B cell (primary cell): ENCODE measurements at regions not wholly inside any gene's neighbourhood (a gene's known extent, or its start where the extent isn't known, plus 50 kb on each side); places are given as distances from the start of the nearest gene placed in this dataset.

Experiments used
- ATAC-seq: fragments of 200-7000 bp; cut with Tn5 transposase; one replicate; pipeline ENCODE4 v1.10.0; 2021; ENCODE audit warnings: low read depth, mild to moderate bottlenecking, moderate number of reproducible peaks, moderate library complexity
- CTCF ChIA-PET: fragments of 350-600 bp; sonication (Branson Sonifier 250); formaldehyde crosslinking; loops from one replicate; lab custom pipeline; 2021; ENCODE audit warnings: antibody characterized with exemption, inconsistent platforms; lab: Charles Lee
- POLR2A ChIA-PET: fragments of 350-600 bp; sonication (Branson Sonifier 250); formaldehyde crosslinking; loops from one replicate; lab custom pipeline; 2021; ENCODE audit warnings: antibody characterized with exemption; lab: Charles Lee
- DNase-seq: peaks from one replicate; pipeline ENCODE4 v3.0.0; 2013
- H2AFZ ChIP-seq: 2 replicates; pipeline ENCODE4 v1.6.1; 2012; ENCODE audit warnings: mild to moderate bottlenecking, low read depth, low read length; ENCODE audit not compliant: insufficient read depth, poor library complexity, severe bottlenecking
- H3K27ac ChIP-seq, 2 donors: 1 replicate in 1 of 2; 2 replicates in 1 of 2; pipeline ENCODE4 v1.5.1; 2012 to 2013; ENCODE audit warnings: low read length in 2 of 2, mild to moderate bottlenecking in 2 of 2, moderate library complexity in 1 of 2
- H3K27me3 ChIP-seq, 4 experiments: fragments of 200-600 bp in 1 of 4; sonication (generic) in 1 of 4; replicated peaks in 1 of 4; 1 replicate in 2 of 4; 2 replicates in 2 of 4; pipeline versions ENCODE4 v1.6.1 to v1.7.0; 2013 to 2016; ENCODE audit warnings: low read length in 3 of 4, mild to moderate bottlenecking in 2 of 4, mixed read lengths in 1 of 4, moderate library complexity in 1 of 4; ENCODE audit not compliant: insufficient read depth in 4 of 4, control insufficient read depth in 3 of 4; ENCODE audit errors: control extremely low read depth in 1 of 4
- H3K36me3 ChIP-seq, 2 experiments: replicated peaks in 1 of 2; 1 replicate in 1 of 2; 2 replicates in 1 of 2; pipeline versions ENCODE4 v1.6.1 to v1.7.1; 2013; ENCODE audit warnings: low read length in 1 of 2; ENCODE audit not compliant: insufficient read depth in 2 of 2, control insufficient read depth in 1 of 2; ENCODE audit errors: control extremely low read depth in 1 of 2, extremely low read depth in 1 of 2
- H3K4me1 ChIP-seq, 2 donors: fragments of 200-600 bp in 1 of 2; sonication (generic) in 1 of 2; 1 replicate in 1 of 2; 2 replicates in 1 of 2; pipeline versions ENCODE4 v1.5.1 to v1.6.1; 2013 to 2017; ENCODE audit warnings: low read length in 2 of 2; ENCODE audit not compliant: control insufficient read depth in 2 of 2, insufficient read depth in 2 of 2
- H3K4me2 ChIP-seq: replicated peaks from 2 replicates; pipeline ENCODE3; 2012; ENCODE audit warnings: mild to moderate bottlenecking, low read depth, low read length; ENCODE audit not compliant: poor library complexity, severe bottlenecking
- H3K4me3 ChIP-seq, 5 experiments: fragments of 200-600 bp in 1 of 5; sonication (generic) in 1 of 5; 1 replicate in 3 of 5; 2 replicates in 2 of 5; pipeline versions ENCODE4 v1.5.1 to v1.7.0; 2011 to 2016; ENCODE audit warnings: low read length in 4 of 5, mild to moderate bottlenecking in 4 of 5, low read depth in 2 of 5, control low read depth in 1 of 5, moderate library complexity in 1 of 5; ENCODE audit not compliant: insufficient read depth in 1 of 5; ENCODE audit errors: control extremely low read depth in 1 of 5, extremely low read depth in 1 of 5
- H3K79me2 ChIP-seq: fragments of 200-600 bp; sonication (generic); one replicate; pipeline ENCODE4 v1.6.0; 2016; ENCODE audit warnings: low read length; ENCODE audit not compliant: control insufficient read depth, insufficient read depth
- H3K9ac ChIP-seq: fragments of 200-600 bp; sonication (generic); 2 replicates; pipeline ENCODE4 v1.6.1; 2017; ENCODE audit warnings: mild to moderate bottlenecking, low read length, moderate library complexity
- H3K9me3 ChIP-seq, 3 donors: one replicate each; pipeline versions ENCODE4 v1.6.1 to v1.7.1; 2013; ENCODE audit warnings: low read length in 2 of 3; ENCODE audit not compliant: control insufficient read depth in 2 of 3, insufficient read depth in 1 of 3; ENCODE audit errors: control extremely low read depth in 1 of 3
- H4K20me1 ChIP-seq: 2 replicates; pipeline ENCODE4 v1.6.0; 2012; ENCODE audit warnings: mild to moderate bottlenecking, low read length; ENCODE audit not compliant: insufficient read depth, control insufficient read depth, poor library complexity, severe bottlenecking
- H3K27ac Mint-ChIP-seq: one replicate; pipeline ENCODE4 v1.8.0; 2021; ENCODE audit warnings: mixed read lengths
- H3K27me3 Mint-ChIP-seq: one replicate; pipeline ENCODE4 v1.8.0; 2021; ENCODE audit warnings: mixed read lengths
- H3K4me1 Mint-ChIP-seq: one replicate; pipeline ENCODE4 v1.8.0; 2021; ENCODE audit warnings: mixed read lengths
- H3K4me3 Mint-ChIP-seq: one replicate; pipeline ENCODE4 v1.8.0; 2021; ENCODE audit warnings: mixed read lengths
- H3K9me3 Mint-ChIP-seq: one replicate; pipeline ENCODE4 v1.8.0; 2022; ENCODE audit warnings: mixed read lengths; ENCODE audit not compliant: insufficient read depth
- CTCF ChIP-seq: fragments of 200-600 bp; IDR thresholded peaks from one replicate; pipeline ENCODE4 v1.8.0; 2022; ENCODE audit warnings: antibody characterized with exemption, mild to moderate bottlenecking
- EZH2 ChIP-seq: IDR thresholded peaks from 2 replicates; pipeline ENCODE4 v1.6.1; 2012; ENCODE audit warnings: borderline replicate concordance, low read depth, mild to moderate bottlenecking, moderate library complexity, low read length; ENCODE audit not compliant: insufficient read depth, poor library complexity, severe bottlenecking
- WGBS: methylation state at CpG from one replicate; pipeline ENCODE4 v1.1.5; 2013; ENCODE audit warnings: missing lambda C conversion rate; ENCODE audit not compliant: insufficient coverage; 5-methylcytosine and 5-hydroxymethylcytosine counted together
- intact Hi-C: fragments of 100-400 bp; cut with micrococcal nuclease; formaldehyde crosslinking; loops from one replicate; pipeline ENCODE4 v1.10.0; 2022

GRCh38 chr17:77645072-77646045 lies 313.1 kb upstream of the TNRC6C start:
- H3K27ac ChIP-seq, result no peak overlapping the region
- intact Hi-C loops, result no loop called here
- DNase-seq, result no peak

More at GRCh38 chr17:77645072-77646045, 313.1 kb upstream of the TNRC6C start:
- no peaks in the 10 kb centered on the region for H3K4me1 Mint-ChIP-seq
- Histone ChIP-seq H3K4me3 (no peak overlapping the region), H3K36me3 (no peaks in the 10 kb centered on the region), H3K9ac (no peak overlapping the region), H3K27me3 (peaks cover 0 to 11% (median 5%) of the 10 kb centered on the region in 4 experiments), H2AFZ (no peak overlapping the region), H3K4me1 (no peaks in the 10 kb centered on the region), H4K20me1 (no peaks in the 10 kb centered on the region), H3K9me3 (peaks cover 0 to 13% (median 0%) of the 10 kb centered on the region in 3 donors), H3K79me2 (no peaks in the 10 kb centered on the region), H3K4me2 (no peak overlapping the region)
- no peak overlapping the region for H3K4me3 Mint-ChIP-seq
- no peak for ATAC-seq
- 45% methylated on average over 6 of the region's 28 CpGs for WGBS
- H3K9me3 Mint-ChIP-seq, result no peaks in the 10 kb centered on the region
- POLR2A ChIA-PET, result no interaction called here
- TF ChIP-seq EZH2 (no peak), CTCF (no peak)
- CTCF ChIA-PET, result no interaction called here
- peaks cover 21% of the 10 kb centered on the region for H3K27me3 Mint-ChIP-seq
- H3K27ac Mint-ChIP-seq, result no peak overlapping the region
